Caco-2 (cell line): ENCODE measurements at regions not wholly inside any gene's neighbourhood (a gene's known extent, or its start where the extent isn't known, plus 50 kb on each side); places are given as distances from the start of the nearest gene placed in this dataset.

Source experiments
- BruUV-seq: library from RNA; stranded (reverse); fragments of 400-500 nt; replicated peaks from 2 replicates; lab custom pipeline; 2021; lab: Mats Ljungman, UMichigan
- CTCF ChIA-PET: fragments of 300-600 bp; sonication (Branson Sonifier 250); formaldehyde crosslinking; loops from one replicate; lab custom pipeline; 2022; ENCODE audit warnings: antibody characterized with exemption; lab: Charles Lee
- POLR2A ChIA-PET: fragments of 300-600 bp; sonication (Branson Sonifier 250); formaldehyde crosslinking; loops from one replicate; lab custom pipeline; 2022; ENCODE audit warnings: antibody characterized with exemption; lab: Charles Lee
- DNase-seq, 2 experiments: peaks; one replicate each; pipeline versions ENCODE4 v3.0.0 to v3.0.0-alpha.2; 2020 to 2022
- H3K27me3 ChIP-seq: replicated peaks from 2 replicates; pipeline ENCODE4 v1.6.0; 2011; ENCODE audit warnings: low read length; ENCODE audit not compliant: control insufficient read depth, insufficient read depth
- H3K36me3 ChIP-seq: 2 replicates; pipeline ENCODE4 v1.5.1; 2011; ENCODE audit warnings: low read length; ENCODE audit not compliant: control insufficient read depth, insufficient read depth
- H3K4me1 ChIP-seq: fragments of 250-450 bp; sonication (Bioruptor Pico); 2 replicates; pipeline ENCODE4 v1.5.1; 2020; ENCODE audit warnings: mild to moderate bottlenecking
- H3K4me3 ChIP-seq: 2 replicates; pipeline ENCODE4 v1.5.1; 2011; ENCODE audit warnings: low read depth, mild to moderate bottlenecking, control low read depth, low read length
- H3K9me3 ChIP-seq: fragments of 250-450 bp; sonication (Bioruptor Pico); 2 replicates; pipeline ENCODE4 v1.5.1; 2020; ENCODE audit warnings: mild to moderate bottlenecking, moderate library complexity
- H3K27ac Mint-ChIP-seq: one replicate; pipeline ENCODE4 v1.8.0; 2022; ENCODE audit warnings: mixed read lengths; ENCODE audit not compliant: unreplicated experiment
- H3K27me3 Mint-ChIP-seq: one replicate; pipeline ENCODE4 v1.8.0; 2022; ENCODE audit warnings: mixed read lengths; ENCODE audit not compliant: insufficient read depth, unreplicated experiment
- H3K36me3 Mint-ChIP-seq: one replicate; pipeline ENCODE4 v1.8.0; 2022; ENCODE audit warnings: mild to moderate bottlenecking, mixed read lengths; ENCODE audit not compliant: insufficient read depth, unreplicated experiment
- H3K4me1 Mint-ChIP-seq: one replicate; pipeline ENCODE4 v1.8.0; 2022; ENCODE audit warnings: low read depth, mixed read lengths; ENCODE audit not compliant: unreplicated experiment
- H3K4me3 Mint-ChIP-seq: one replicate; pipeline ENCODE4 v1.8.0; 2022; ENCODE audit warnings: mild to moderate bottlenecking, moderate library complexity, mixed read lengths; ENCODE audit not compliant: unreplicated experiment
- H3K9me3 Mint-ChIP-seq: one replicate; pipeline ENCODE4 v1.8.0; 2022; ENCODE audit warnings: mixed read lengths; ENCODE audit not compliant: unreplicated experiment
- CTCF ChIP-seq, 2 experiments: fragments of 200-600 bp in 1 of 2; IDR thresholded peaks; 1 replicate in 1 of 2; 2 replicates in 1 of 2; pipeline versions ENCODE4 v1.5.1 to v1.8.0; 2011 to 2022; ENCODE audit warnings: antibody characterized with exemption in 1 of 2, control low read depth in 1 of 2, inconsistent platforms in 1 of 2, low read depth in 1 of 2, low read length in 1 of 2, mild to moderate bottlenecking in 1 of 2, moderate library complexity in 1 of 2; ENCODE audit not compliant: insufficient read depth in 1 of 2, severe bottlenecking in 1 of 2, unreplicated experiment in 1 of 2
- intact Hi-C: fragments of 100-400 bp; cut with micrococcal nuclease; formaldehyde crosslinking; loops from one replicate; pipeline ENCODE4 v1.10.0; 2022; ENCODE audit not compliant: unreplicated experiment

GRCh38 chr2:150153646-150154307 is 333.7 kb downstream of the RND3 start:
- H3K9me3 Mint-ChIP-seq, result peaks cover 5% of the 10 kb centered on the region
- H3K4me3 ChIP-seq, result no peak overlapping the region
- H3K36me3 ChIP-seq, result no peaks in the 10 kb centered on the region
- H3K36me3 Mint-ChIP-seq, result no peaks in the 10 kb centered on the region
- no peaks in the 10 kb centered on the region for H3K4me1 Mint-ChIP-seq
- H3K27me3 Mint-ChIP-seq, result no peaks in the 10 kb centered on the region
- H3K9me3 ChIP-seq, result no peaks in the 10 kb centered on the region
- BruUV-seq, result no TSS peak
- no peaks in the 10 kb centered on the region for H3K4me1 ChIP-seq
- DNase-seq, result no peak
- no peak overlapping the region for H3K4me3 Mint-ChIP-seq
- no peak overlapping the region for H3K27ac Mint-ChIP-seq
- H3K27me3 ChIP-seq, result no peaks in the 10 kb centered on the region
- intact Hi-C loops, result no loop called here
- ChIA-PET POLR2A (no interaction called here), CTCF (no interaction called here)
- TF ChIP-seq CTCF (IDR thresholded peaks at IDR 0.05; ENCODE audit: insufficient read depth in 1 of 2, low read depth in 1 of 2, low read length in 1 of 2, severe bottlenecking in 1 of 2, unreplicated experiment in 1 of 2), result no peak

DNA sequence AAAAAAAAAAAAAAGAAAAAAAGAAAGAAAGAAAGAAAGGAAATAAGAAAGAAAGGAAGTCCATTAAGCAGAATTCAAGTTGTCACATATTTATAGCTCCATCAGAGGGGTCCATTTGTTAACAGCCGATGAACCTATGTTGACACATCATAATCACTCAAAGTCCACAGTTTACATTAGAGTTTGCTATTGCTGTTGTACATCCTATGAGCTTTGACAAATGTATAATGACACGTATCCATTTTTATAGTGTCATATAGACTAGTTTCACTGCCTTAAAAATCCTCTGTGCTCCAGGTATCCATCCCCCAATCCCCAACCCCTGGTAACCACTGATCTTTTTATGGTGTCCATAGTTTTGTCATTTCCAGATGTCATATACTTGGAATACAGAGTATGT is 335.2 kb downstream of the RND3 start:
- Mint-ChIP-seq H3K9me3 (peaks cover 19% of the 10 kb centered on the region), H3K36me3 (peaks cover under 1% of the 10 kb centered on the region), H3K4me1 (no peaks in the 10 kb centered on the region), H3K4me3 (no peak overlapping the region), H3K27ac (no peak overlapping the region), H3K27me3 (no peaks in the 10 kb centered on the region)
- no peak for TF ChIP-seq CTCF (IDR thresholded peaks at IDR 0.05; ENCODE audit: insufficient read depth in 1 of 2, low read depth in 1 of 2, low read length in 1 of 2, severe bottlenecking in 1 of 2, unreplicated experiment in 1 of 2)
- ChIA-PET POLR2A (no interaction called here), CTCF (interaction anchor here (0.7 kb wide), 2 partner anchors 198 to 1007 kb away, joined by 3 read pairs; no protein-coding TSS in a partner anchor)
- intact Hi-C loops, result no loop called here
- Histone ChIP-seq H3K4me1 (no peaks in the 10 kb centered on the region), H3K9me3 (peaks cover 7% of the 10 kb centered on the region), H3K4me3 (no peak overlapping the region), H3K36me3 (no peaks in the 10 kb centered on the region), H3K27me3 (no peaks in the 10 kb centered on the region)
- no TSS peak for BruUV-seq
- DNase-seq, result no peak

- TF ChIP-seq CTCF (IDR thresholded peaks at IDR 0.05; ENCODE audit: insufficient read depth in 1 of 2, low read depth in 1 of 2, low read length in 1 of 2, severe bottlenecking in 1 of 2, unreplicated experiment in 1 of 2), result no peak
- no peaks in the 10 kb centered on the region for H3K4me1 ChIP-seq
- peaks cover 25% of the 10 kb centered on the region for H3K9me3 ChIP-seq
- intact Hi-C loops, result no loop called here
- no peaks in the 10 kb centered on the region for H3K27me3 ChIP-seq
- Mint-ChIP-seq H3K4me3 (no peak overlapping the region), H3K27me3 (no peaks in the 10 kb centered on the region), H3K27ac (no peak overlapping the region), H3K9me3 (peaks cover 40% of the 10 kb centered on the region), H3K4me1 (no peaks in the 10 kb centered on the region), H3K36me3 (peaks cover 6% of the 10 kb centered on the region)
- ChIA-PET POLR2A (no interaction called here), CTCF (no interaction called here)
- no peak for DNase-seq
- no TSS peak for BruUV-seq
- no peaks in the 10 kb centered on the region for H3K36me3 ChIP-seq
- H3K4me3 ChIP-seq, result no peak overlapping the region
These were observed 337.3 kb downstream of the RND3 start for GRCh38 chr2:150150144-150150543.
